Activated CD4-positive, alpha-beta T cell treated with anti-CD3 and anti-CD28 coated beads for 36 hours (primary cell): ENCODE measurements at regions not wholly inside any gene's neighbourhood (a gene's known extent, or its start where the extent isn't known, plus 50 kb on each side); places are given as distances from the start of the nearest gene placed in this dataset.

ENCODE experiments used
- ATAC-seq: fragments of 200-7000 bp; cut with Tn5 transposase; one replicate; pipeline ENCODE4 v1.10.0; 2021; ENCODE audit warnings: mild to moderate bottlenecking, moderate library complexity
- CTCF ChIA-PET: fragments of 350-600 bp; sonication (Branson Sonifier 250); formaldehyde crosslinking; loops from one replicate; lab custom pipeline; 2021; ENCODE audit warnings: antibody characterized with exemption; lab: Charles Lee
- POLR2A ChIA-PET: fragments of 350-600 bp; sonication (Branson Sonifier 250); formaldehyde crosslinking; loops from one replicate; lab custom pipeline; 2021; ENCODE audit warnings: antibody characterized with exemption, inconsistent platforms; lab: Charles Lee
- DNase-seq: peaks from one replicate; pipeline ENCODE4 v3.0.0-alpha.2; 2020
- H3K27ac Mint-ChIP-seq: one replicate; pipeline ENCODE4 v1.8.0; 2021; ENCODE audit warnings: mixed read lengths
- H3K27me3 Mint-ChIP-seq: one replicate; pipeline ENCODE4 v1.8.0; 2021; ENCODE audit warnings: mixed read lengths
- H3K36me3 Mint-ChIP-seq: one replicate; pipeline ENCODE4 v1.8.0; 2021; ENCODE audit warnings: low read depth, mixed read lengths
- H3K4me1 Mint-ChIP-seq: one replicate; pipeline ENCODE4 v1.8.0; 2021; ENCODE audit warnings: mixed read lengths
- H3K4me3 Mint-ChIP-seq: one replicate; pipeline ENCODE4 v1.8.0; 2021; ENCODE audit warnings: mild to moderate bottlenecking, moderate library complexity, mixed read lengths
- H3K9me3 Mint-ChIP-seq: one replicate; pipeline ENCODE4 v1.8.0; 2021; ENCODE audit warnings: low read depth, mixed read lengths
- intact Hi-C, 2 experiments: fragments of 100-400 bp; cut with DNase I in 1 of 2; cut with micrococcal nuclease in 1 of 2; formaldehyde crosslinking; loops; one replicate each; pipeline versions ENCODE4 v1.14.2 to v1.15.1; 2022 to 2024; cut with DNase I, micrococcal nuclease

DNA sequence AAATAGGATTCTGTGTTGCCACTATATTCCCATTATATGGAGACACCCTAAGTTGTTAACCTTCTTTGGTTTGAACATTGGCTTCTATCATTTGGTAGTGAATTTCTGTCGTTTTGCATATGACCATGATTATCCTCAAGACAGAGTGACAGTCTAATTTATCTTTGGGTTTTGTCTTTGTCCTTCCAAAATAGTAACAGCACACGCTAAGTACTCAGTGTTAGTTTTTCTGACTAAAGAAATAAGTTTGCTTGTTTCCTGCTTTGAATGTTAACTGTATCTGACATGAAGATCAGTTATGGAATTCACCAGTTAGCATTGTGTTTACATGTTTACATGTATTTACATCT lies 352.5 kb upstream of the GRM7 start:
- no peak for ATAC-seq
- Mint-ChIP-seq H3K4me1 (no peaks in the 10 kb centered on the region), H3K9me3 (peaks cover 6% of the 10 kb centered on the region), H3K4me3 (no peak overlapping the region), H3K27ac (no peak overlapping the region), H3K36me3 (no peaks in the 10 kb centered on the region), H3K27me3 (no peaks in the 10 kb centered on the region)
- intact Hi-C loops: no loop called here
- CTCF ChIA-PET: no interaction called here
- DNase-seq: no peak
- POLR2A ChIA-PET: no interaction called here

DNA sequence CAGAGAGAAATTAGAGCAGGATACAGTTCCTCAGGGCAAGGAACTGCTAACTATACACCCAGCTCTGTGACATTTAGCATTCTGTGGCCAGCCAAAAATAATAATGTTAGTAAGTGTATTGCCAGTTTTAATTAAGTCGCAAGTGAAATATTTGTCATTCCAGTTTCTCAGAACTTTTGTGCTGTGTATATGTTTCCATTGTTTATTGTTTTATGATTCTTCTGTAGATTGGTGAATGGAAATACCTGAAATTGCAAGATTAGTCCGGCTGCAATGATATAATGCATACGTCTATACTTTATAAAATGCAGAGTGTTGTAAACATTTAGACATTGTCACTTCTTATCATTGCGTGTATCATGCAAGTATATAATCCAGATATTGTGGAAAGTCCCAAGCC lies 351.3 kb upstream of the GRM7 start:
- CTCF ChIA-PET: interaction anchor here (0.6 kb wide), 1 partner anchor 66 kb away, joined by 3 read pairs; no protein-coding TSS in a partner anchor
- peaks cover 6% of the 10 kb centered on the region for H3K9me3 Mint-ChIP-seq
- H3K27me3 Mint-ChIP-seq: no peaks in the 10 kb centered on the region
- no peak for DNase-seq
- H3K4me1 Mint-ChIP-seq: no peaks in the 10 kb centered on the region
- ATAC-seq: no peak
- H3K36me3 Mint-ChIP-seq: no peaks in the 10 kb centered on the region
- H3K27ac Mint-ChIP-seq: no peak overlapping the region
- no peak overlapping the region for H3K4me3 Mint-ChIP-seq
- POLR2A ChIA-PET: no interaction called here
- intact Hi-C loops: no loop called here

DNA sequence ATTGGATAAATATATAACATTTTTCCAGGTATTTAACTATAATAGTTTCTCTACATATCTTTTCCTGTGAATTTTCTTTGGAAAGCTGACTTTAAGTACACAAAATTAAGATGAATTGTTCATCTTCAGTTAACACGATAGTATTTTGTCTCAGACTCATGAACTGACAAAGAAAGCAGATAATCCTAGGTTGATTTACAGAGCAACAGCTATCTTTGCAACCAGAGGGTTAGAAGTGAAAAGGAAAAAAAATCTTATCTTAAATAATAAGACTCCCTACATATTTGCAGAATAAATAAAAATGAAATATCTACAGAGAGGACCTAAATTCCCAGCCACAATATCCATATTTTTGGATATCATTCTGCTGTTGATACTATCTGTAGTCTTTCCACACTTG lies 350.2 kb upstream of the GRM7 start:
- H3K4me3 Mint-ChIP-seq: no peak overlapping the region
- no peaks in the 10 kb centered on the region for H3K27me3 Mint-ChIP-seq
- CTCF ChIA-PET: no interaction called here
- no peaks in the 10 kb centered on the region for H3K36me3 Mint-ChIP-seq
- ATAC-seq: no peak
- DNase-seq: no peak
- intact Hi-C loops: no loop called here
- H3K9me3 Mint-ChIP-seq: peaks cover 6% of the 10 kb centered on the region
- H3K27ac Mint-ChIP-seq: no peak overlapping the region
- no peaks in the 10 kb centered on the region for H3K4me1 Mint-ChIP-seq
- POLR2A ChIA-PET: no interaction called here

DNA sequence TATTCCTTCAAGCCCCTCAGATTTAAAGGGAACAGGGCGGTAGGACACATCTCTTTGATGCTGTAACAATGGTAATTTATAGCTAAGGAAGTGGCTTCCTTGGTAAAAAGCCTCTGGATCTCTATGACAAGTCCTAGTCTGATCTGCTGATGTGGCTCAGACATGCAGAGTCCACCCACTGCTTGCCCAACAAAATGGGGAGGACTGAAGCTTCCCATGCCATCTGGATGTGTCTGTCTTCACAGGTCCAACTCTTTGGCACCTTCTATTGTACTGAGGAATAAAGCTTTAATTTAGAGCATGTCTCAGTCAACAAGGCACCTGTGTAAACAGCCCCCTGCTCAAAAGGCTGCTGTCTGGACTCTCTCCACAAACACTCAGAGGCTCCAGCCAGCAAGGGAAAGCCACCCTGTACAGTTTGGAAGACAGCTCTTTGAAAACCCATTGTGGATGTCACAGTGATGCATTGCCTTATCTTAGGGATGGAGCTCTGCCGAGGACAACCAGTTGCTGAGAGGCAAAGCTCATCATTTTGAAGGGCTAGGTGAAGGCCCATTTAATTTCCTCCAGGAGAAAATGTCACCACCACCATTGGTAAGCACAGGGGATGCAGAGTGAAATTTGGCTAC lies 348.6 kb upstream of the GRM7 start:
- ATAC-seq: no peak
- no peak overlapping the region for H3K4me3 Mint-ChIP-seq
- no peaks in the 10 kb centered on the region for H3K36me3 Mint-ChIP-seq

DNA sequence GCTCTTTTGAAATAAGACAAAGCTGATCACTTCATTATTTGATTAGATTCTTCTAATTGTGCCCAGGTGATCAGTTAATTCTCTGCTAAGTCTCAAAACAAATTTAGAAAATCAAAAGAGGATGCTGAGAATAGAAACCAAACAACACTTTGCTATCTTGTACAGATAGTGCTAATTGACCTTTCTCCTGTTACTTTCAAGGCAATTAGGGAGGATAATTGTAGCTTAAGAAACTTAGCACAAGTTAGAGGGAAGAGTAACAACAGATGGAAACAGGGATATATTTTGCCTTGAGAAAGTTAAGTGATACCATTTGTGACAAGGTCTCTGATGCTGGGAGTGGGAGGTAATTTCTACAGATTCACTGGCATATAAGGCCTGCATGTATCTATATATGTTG lies 344.8 kb upstream of the GRM7 start:
- no peaks in the 10 kb centered on the region for H3K27me3 Mint-ChIP-seq
- intact Hi-C loops: no loop called here
- no peaks in the 10 kb centered on the region for H3K36me3 Mint-ChIP-seq
- peaks cover 5% of the 10 kb centered on the region for H3K9me3 Mint-ChIP-seq
- H3K4me3 Mint-ChIP-seq: no peak overlapping the region
- H3K27ac Mint-ChIP-seq: no peak overlapping the region
- POLR2A ChIA-PET: no interaction called here
- CTCF ChIA-PET: no interaction called here
- no peaks in the 10 kb centered on the region for H3K4me1 Mint-ChIP-seq
- DNase-seq: no peak
- ATAC-seq: no peak

More for the DNA sequence above, 348.6 kb upstream of the GRM7 start:
- peaks cover 6% of the 10 kb centered on the region for H3K9me3 Mint-ChIP-seq
- no peak for DNase-seq
- H3K27ac Mint-ChIP-seq: no peak overlapping the region
- POLR2A ChIA-PET: no interaction called here
- intact Hi-C loops: no loop called here
- CTCF ChIA-PET: no interaction called here
- H3K27me3 Mint-ChIP-seq: no peaks in the 10 kb centered on the region
- H3K4me1 Mint-ChIP-seq: no peaks in the 10 kb centered on the region

DNA sequence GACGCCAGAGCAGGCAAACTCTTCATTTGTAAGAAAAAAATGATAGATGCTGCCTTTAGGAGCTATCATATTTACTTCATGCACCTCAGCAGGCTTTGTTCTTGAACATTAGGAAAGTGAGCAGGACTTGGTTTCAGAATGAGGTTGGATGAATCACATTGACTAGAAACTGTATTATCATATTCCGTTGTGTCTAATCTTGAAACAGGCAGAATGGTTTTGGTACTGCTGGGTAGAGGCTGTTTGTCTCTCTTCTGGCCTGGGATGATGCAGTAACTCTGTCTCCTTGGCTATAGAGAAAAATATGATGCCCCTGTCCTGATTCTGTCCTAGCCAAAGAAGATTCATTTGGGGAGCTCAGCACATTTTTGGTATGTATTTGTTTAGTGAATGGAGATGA lies 344.2 kb upstream of the GRM7 start:
- ATAC-seq (peak; percentile 36), DNase-seq (no peak)
- Mint-ChIP-seq H3K36me3 (no peaks in the 10 kb centered on the region), H3K27me3 (no peaks in the 10 kb centered on the region), H3K9me3 (peaks cover 5% of the 10 kb centered on the region), H3K27ac (no peak overlapping the region), H3K4me1 (no peaks in the 10 kb centered on the region), H3K4me3 (no peak overlapping the region)
- ChIA-PET CTCF (no interaction called here), POLR2A (no interaction called here)
- intact Hi-C loops: no loop called here

DNA sequence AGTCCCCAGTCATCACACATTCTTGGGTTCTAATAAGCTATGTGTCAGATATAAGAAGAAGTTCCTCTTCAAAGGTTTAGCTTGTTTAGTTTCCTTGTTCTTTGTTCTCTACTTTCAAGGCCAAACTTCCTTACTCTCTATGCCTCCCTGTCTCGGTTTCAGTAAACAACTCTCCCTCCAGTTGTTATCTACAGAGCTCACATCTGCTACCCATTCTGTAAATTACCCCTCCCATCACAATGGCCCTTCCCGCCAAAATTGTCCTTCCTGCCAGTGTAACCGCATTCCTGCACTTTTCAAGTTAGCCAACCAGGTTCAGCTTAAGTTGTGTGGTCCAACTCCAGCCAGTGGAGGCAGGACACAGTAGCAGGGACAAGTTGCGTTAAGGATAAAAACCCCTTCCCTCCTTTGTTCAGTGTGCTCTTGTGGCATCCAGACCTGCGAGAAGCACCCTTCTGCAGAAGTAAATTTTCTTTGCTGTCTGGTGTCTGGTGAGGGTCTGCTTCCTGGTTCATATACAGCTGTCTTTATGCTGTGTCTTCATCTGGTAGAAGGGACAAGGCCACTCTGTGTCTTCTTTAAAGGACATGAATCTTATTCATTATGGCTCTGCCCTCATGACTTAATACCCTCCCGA lies 342.1 kb upstream of the GRM7 start:
- Mint-ChIP-seq H3K4me1 (no peaks in the 10 kb centered on the region), H3K27ac (no peak overlapping the region), H3K36me3 (no peaks in the 10 kb centered on the region), H3K4me3 (no peak overlapping the region), H3K27me3 (no peaks in the 10 kb centered on the region), H3K9me3 (peaks cover 7% of the 10 kb centered on the region)
- DNase-seq: no peak
- ChIA-PET CTCF (no interaction called here), POLR2A (no interaction called here)
- no peak for ATAC-seq
- intact Hi-C loops: no loop called here

DNA sequence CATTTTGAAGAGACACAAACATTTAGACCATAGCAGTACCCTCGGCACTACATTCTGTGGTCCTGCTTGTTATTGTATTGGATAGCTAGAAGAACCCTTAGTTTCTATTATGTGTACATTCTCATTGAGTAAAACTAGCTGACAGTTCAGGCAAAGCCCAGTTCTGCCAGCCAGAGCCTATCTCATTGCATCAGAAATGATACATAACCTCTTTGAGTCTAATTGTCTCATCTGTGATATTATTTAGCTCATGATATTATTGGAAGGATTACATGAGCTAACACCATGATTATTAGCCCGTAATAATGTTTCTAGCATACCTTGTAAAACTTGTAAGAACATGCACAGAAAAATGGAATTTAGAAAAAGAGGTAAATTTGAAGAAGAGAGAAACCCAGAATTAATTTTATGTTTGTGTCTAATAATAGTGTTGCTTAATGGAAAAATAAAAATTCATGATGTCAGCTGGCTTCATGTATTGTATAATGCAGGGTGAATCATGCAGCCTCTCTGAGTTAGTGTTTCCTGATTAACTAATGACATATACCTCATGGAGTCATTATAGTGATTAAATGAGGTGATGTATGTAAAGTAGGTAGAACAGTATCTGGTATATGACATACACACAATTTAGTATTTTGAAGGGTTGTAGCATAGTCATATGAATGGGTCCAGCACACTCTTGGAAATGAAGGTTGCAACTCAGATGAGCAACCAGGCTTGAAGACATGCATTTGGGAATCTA lies 339.4 kb upstream of the GRM7 start:
- no peak for DNase-seq
- ATAC-seq: no peak
- CTCF ChIA-PET: no interaction called here
- Mint-ChIP-seq H3K4me1 (no peaks in the 10 kb centered on the region), H3K4me3 (no peak overlapping the region), H3K27ac (no peak overlapping the region), H3K27me3 (no peaks in the 10 kb centered on the region), H3K36me3 (no peaks in the 10 kb centered on the region), H3K9me3 (peaks cover 2% of the 10 kb centered on the region)
- intact Hi-C loops: no loop called here
- POLR2A ChIA-PET: no interaction called here

DNA sequence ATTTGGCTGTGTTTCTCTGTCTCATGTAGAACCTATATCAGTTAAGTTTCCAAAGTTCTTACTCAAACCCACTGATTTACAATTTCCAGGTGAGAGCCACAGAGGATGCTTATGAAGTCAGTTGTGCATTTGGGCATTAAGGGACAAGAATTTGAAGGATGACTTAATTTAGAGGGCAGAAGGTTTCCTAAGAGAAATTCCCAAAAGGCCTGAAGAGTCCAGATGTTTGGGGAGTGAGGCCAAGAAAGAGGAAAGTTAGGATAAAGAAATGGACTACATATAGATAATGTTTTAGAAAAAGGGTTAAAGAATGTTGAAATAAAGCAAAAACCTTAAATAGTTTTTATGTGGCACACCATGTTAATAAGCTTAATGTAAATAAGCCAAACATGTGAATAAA lies 338.7 kb upstream of the GRM7 start:
- intact Hi-C loops: no loop called here
- POLR2A ChIA-PET: no interaction called here
- H3K4me3 Mint-ChIP-seq: no peak overlapping the region
- ATAC-seq (no peak), DNase-seq (no peak)
- peaks cover 2% of the 10 kb centered on the region for H3K9me3 Mint-ChIP-seq
- no peak overlapping the region for H3K27ac Mint-ChIP-seq
- H3K27me3 Mint-ChIP-seq: no peaks in the 10 kb centered on the region
- no peaks in the 10 kb centered on the region for H3K4me1 Mint-ChIP-seq
- CTCF ChIA-PET: no interaction called here
- H3K36me3 Mint-ChIP-seq: no peaks in the 10 kb centered on the region

DNA sequence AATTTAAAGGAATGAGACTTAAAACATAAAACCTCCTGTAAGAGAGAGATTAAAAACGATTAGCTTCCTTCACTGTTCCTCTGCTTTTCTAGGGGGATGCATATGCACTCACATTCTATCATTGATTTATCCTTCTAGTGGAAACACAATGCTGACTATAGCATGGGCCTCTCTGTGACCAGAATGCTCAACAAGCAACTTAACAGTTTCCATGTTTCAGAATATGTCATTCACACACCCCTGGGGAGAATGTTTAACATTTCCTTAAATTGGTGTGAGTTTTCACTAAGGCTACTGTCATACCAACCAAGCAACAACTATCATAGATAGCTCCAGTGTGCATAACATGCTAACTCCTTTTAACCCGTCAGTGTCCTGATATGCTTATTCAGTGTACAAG lies 337.9 kb upstream of the GRM7 start:
- H3K36me3 Mint-ChIP-seq: no peaks in the 10 kb centered on the region
- no peak overlapping the region for H3K4me3 Mint-ChIP-seq
- no peak overlapping the region for H3K27ac Mint-ChIP-seq
- H3K9me3 Mint-ChIP-seq: peaks cover 2% of the 10 kb centered on the region
- intact Hi-C loops: no loop called here
- H3K27me3 Mint-ChIP-seq: no peaks in the 10 kb centered on the region
- ATAC-seq (no peak), DNase-seq (no peak)
- CTCF ChIA-PET: no interaction called here
- POLR2A ChIA-PET: no interaction called here
- no peaks in the 10 kb centered on the region for H3K4me1 Mint-ChIP-seq

DNA sequence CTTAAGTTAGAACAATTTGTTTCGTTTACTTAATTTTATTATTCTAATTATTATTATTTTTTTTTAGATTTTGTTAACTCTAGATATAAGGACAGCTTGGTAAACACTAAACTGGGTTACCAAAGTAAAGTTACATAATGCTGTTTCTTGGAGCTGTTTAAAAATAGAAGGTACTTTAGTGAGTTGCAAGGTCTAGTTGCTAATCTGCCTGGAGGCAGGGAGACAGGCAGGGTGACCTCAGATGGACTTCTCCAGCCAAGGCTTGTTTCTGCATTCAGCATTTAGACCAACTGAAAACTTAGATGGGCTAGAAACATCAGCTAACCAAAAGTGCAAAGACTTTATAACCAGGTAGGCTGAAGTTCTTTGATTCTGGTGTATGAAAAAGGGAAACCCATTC lies 336.4 kb upstream of the GRM7 start:
- CTCF ChIA-PET: no interaction called here
- DNase-seq (no peak), ATAC-seq (no peak)
- no peaks in the 10 kb centered on the region for H3K27me3 Mint-ChIP-seq
- H3K9me3 Mint-ChIP-seq: peaks cover 2% of the 10 kb centered on the region
- intact Hi-C loops: no loop called here
- no peak overlapping the region for H3K4me3 Mint-ChIP-seq
- H3K36me3 Mint-ChIP-seq: no peaks in the 10 kb centered on the region
- no peaks in the 10 kb centered on the region for H3K4me1 Mint-ChIP-seq
- POLR2A ChIA-PET: no interaction called here
- no peak overlapping the region for H3K27ac Mint-ChIP-seq

DNA sequence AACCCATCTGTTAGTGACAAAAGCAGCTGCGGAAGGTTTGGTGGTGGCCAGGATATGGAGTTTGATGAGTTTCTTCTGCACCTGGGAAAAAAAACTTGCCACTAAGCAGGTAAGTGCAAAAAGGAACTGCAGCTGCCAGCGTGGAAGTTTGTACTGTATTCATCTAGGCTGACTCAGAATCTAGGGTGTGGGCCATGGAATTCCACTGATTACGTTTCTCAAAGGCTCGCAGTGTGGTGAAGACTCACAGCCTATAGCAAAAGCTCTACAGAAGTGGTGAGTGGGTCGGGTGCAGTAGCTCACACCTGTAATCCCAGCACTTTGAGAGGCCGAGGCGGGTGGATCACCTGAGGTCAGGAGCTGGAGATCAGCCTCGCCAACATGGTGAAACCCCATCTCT lies 334.6 kb upstream of the GRM7 start:
- Mint-ChIP-seq H3K36me3 (no peaks in the 10 kb centered on the region), H3K9me3 (peaks cover 5% of the 10 kb centered on the region), H3K4me3 (no peak overlapping the region), H3K4me1 (no peaks in the 10 kb centered on the region), H3K27ac (no peak overlapping the region), H3K27me3 (no peaks in the 10 kb centered on the region)
- intact Hi-C loops: no loop called here
- DNase-seq (no peak), ATAC-seq (no peak)
- ChIA-PET CTCF (no interaction called here), POLR2A (no interaction called here)
